ENCODE measurements at regions not wholly inside any gene's neighbourhood (a gene's known extent, or its start where the extent isn't known, plus 50 kb on each side); places are given as distances from the start of the nearest gene placed in this dataset.

GRCh38 chr5:61969755-61970154 is 336.3 kb upstream of the KIF2A start:
- DNase-seq: no peak

- DNase-seq: no peak
These were observed 335.8 kb upstream of the KIF2A start for GRCh38 chr5:61970218-61970617.

- no peak for DNase-seq
These were observed 331.3 kb upstream of the KIF2A start for GRCh38 chr5:61974680-61975079.

GRCh38 chr5:61981886-61982285 is 324.1 kb upstream of the KIF2A start:
- DNase-seq: no peak

- DNase-seq: no peak
These were observed 314.6 kb upstream of the KIF2A start for GRCh38 chr5:61991430-61991829.

- DNase-seq: no peak
These were observed 314.1 kb upstream of the KIF2A start for GRCh38 chr5:61991866-61992265.

- DNase-seq: no peak
These were observed 312.6 kb upstream of the KIF2A start for GRCh38 chr5:61993295-61993927.

GRCh38 chr5:61994171-61994570 is 311.8 kb upstream of the KIF2A start:
- DNase-seq: no peak

GRCh38 chr5:61995486-61995885 is 310.5 kb upstream of the KIF2A start:
- DNase-seq: no peak

GRCh38 chr5:61999371-61999770 is 306.6 kb upstream of the KIF2A start:
- no peak for DNase-seq

GRCh38 chr5:62000646-62001045 is 305.4 kb upstream of the KIF2A start:
- no peak for DNase-seq

GRCh38 chr5:62001640-62002039 is 304.4 kb upstream of the KIF2A start:
- DNase-seq: no peak

- DNase-seq: no peak
These were observed 303.6 kb upstream of the KIF2A start for GRCh38 chr5:62002436-62002835.

- DNase-seq: no peak
These were observed 300.5 kb upstream of the KIF2A start for GRCh38 chr5:62005551-62005950.

GRCh38 chr5:62007457-62007856 is 298.5 kb upstream of the KIF2A start:
- no peak for DNase-seq

- DNase-seq: no peak
These were observed 294.8 kb upstream of the KIF2A start for GRCh38 chr5:62011089-62011664.

- DNase-seq: no peak
These were observed 288.9 kb upstream of the KIF2A start for GRCh38 chr5:62017092-62017491.

- no peak for DNase-seq
These were observed 276.7 kb upstream of the KIF2A start for GRCh38 chr5:62029303-62029702.

GRCh38 chr5:62030326-62030725 is 275.7 kb upstream of the KIF2A start:
- no peak for DNase-seq

- DNase-seq: no peak
These were observed 268.0 kb upstream of the KIF2A start for GRCh38 chr5:62038024-62038423.

- no peak for DNase-seq
These were observed 264.8 kb upstream of the KIF2A start for GRCh38 chr5:62041156-62041756.

- DNase-seq: no peak
These were observed 264.0 kb upstream of the KIF2A start for GRCh38 chr5:62042007-62042406.

GRCh38 chr5:62043289-62044280 is 262.4 kb upstream of the KIF2A start:
- peak; percentile 52 for DNase-seq
